SK-N-SH treated with all-trans-retinoic acid at 6 μM for 48 hours (cell line): ENCODE measurements at regions not wholly inside any gene's neighbourhood (a gene's known extent, or its start where the extent isn't known, plus 50 kb on each side); places are given as distances from the start of the nearest gene placed in this dataset.

ENCODE experiments used
- ATAC-seq: fragments of 200-7000 bp; cut with Tn5 transposase; 3 replicates; pipeline ENCODE4 v1.9.1; 2020; ENCODE audit warnings: mild to moderate bottlenecking, moderate library complexity
- ARNTL ChIP-seq: fragments of 450-650 bp; formaldehyde crosslinking; IDR thresholded peaks from 2 replicates; pipeline ENCODE4 v1.5.0; 2020; ENCODE audit warnings: low read depth, mild to moderate bottlenecking, moderate library complexity, borderline replicate concordance
- BACH2 ChIP-seq: fragments of 250-450 bp; sonication (Bioruptor Pico); IDR thresholded peaks from 2 replicates; pipeline ENCODE4 v1.9.0; 2021; ENCODE audit warnings: mild to moderate bottlenecking, borderline replicate concordance
- GLIS3 ChIP-seq: fragments of 250-450 bp; sonication (Bioruptor Pico); IDR thresholded peaks from 2 replicates; pipeline ENCODE4 v1.5.0; 2020; ENCODE audit warnings: mild to moderate bottlenecking, moderate library complexity
- ISL1 ChIP-seq: fragments of 250-450 bp; sonication (Bioruptor Pico); IDR thresholded peaks from 2 replicates; pipeline ENCODE4 v2.1.2; 2022; ENCODE audit warnings: mild to moderate bottlenecking, moderate library complexity
- OSR1 ChIP-seq: fragments of 250-450 bp; sonication (Bioruptor Pico); IDR thresholded peaks from 2 replicates; pipeline ENCODE4 v1.8.0; 2022; ENCODE audit warnings: moderate library complexity, mild to moderate bottlenecking, inconsistent platforms
- SNAI2 ChIP-seq: fragments of 250-450 bp; sonication (Bioruptor Pico); IDR thresholded peaks from 2 replicates; pipeline ENCODE4 v1.5.0; 2020; ENCODE audit warnings: mild to moderate bottlenecking, moderate library complexity
- TCF4 ChIP-seq: fragments of 250-450 bp; sonication (Bioruptor Pico); IDR thresholded peaks from 2 replicates; pipeline ENCODE4 v1.8.0; 2021; ENCODE audit warnings: mild to moderate bottlenecking, moderate library complexity, borderline replicate concordance
- TOX ChIP-seq: fragments of 250-450 bp; sonication (Bioruptor Pico); IDR thresholded peaks from 2 replicates; pipeline ENCODE4 v1.8.0; 2021; ENCODE audit warnings: mild to moderate bottlenecking, moderate library complexity, borderline replicate concordance
- ZC3H10 ChIP-seq: fragments of 250-450 bp; sonication (Bioruptor Pico); IDR thresholded peaks from 2 replicates; pipeline ENCODE4 v1.5.1; 2021; ENCODE audit warnings: mild to moderate bottlenecking, moderate library complexity
- ZFP30 ChIP-seq: fragments of 450-650 bp; formaldehyde crosslinking; IDR thresholded peaks from 2 replicates; pipeline ENCODE4 v1.5.0; 2022; ENCODE audit warnings: mild to moderate bottlenecking, moderate library complexity
- ZNF565 ChIP-seq: fragments of 450-650 bp; formaldehyde crosslinking; conservative IDR thresholded peaks from 2 replicates; pipeline ENCODE4 v1.5.0; 2020; ENCODE audit warnings: low read depth, mild to moderate bottlenecking, moderate library complexity
- TF ChIP-seq, protein P1 (sequence below): fragments of 250-450 bp; sonication (Bioruptor Pico); IDR thresholded peaks from 2 replicates; pipeline ENCODE4 v1.5.1; 2021; ENCODE audit warnings: mild to moderate bottlenecking, moderate library complexity
- TF ChIP-seq, protein P2 (sequence below): fragments of 250-450 bp; sonication (Bioruptor Pico); IDR thresholded peaks from 2 replicates; pipeline ENCODE4 v1.5.1; 2020; ENCODE audit warnings: low read depth, mild to moderate bottlenecking, moderate library complexity
- TF ChIP-seq, protein P3 (sequence below): fragments of 250-450 bp; sonication (Bioruptor Pico); IDR thresholded peaks from 2 replicates; pipeline ENCODE4 v1.8.0; 2020; ENCODE audit warnings: mild to moderate bottlenecking, moderate library complexity, borderline replicate concordance
- TF ChIP-seq, protein P4 (sequence below): fragments of 250-450 bp; sonication (Bioruptor Pico); IDR thresholded peaks from 2 replicates; pipeline ENCODE4 v1.8.0; 2021; ENCODE audit warnings: low read depth, mild to moderate bottlenecking, moderate library complexity, borderline replicate concordance
- TF ChIP-seq, protein P5 (sequence below): fragments of 250-450 bp; sonication (Bioruptor Pico); IDR thresholded peaks from 2 replicates; pipeline ENCODE4 v1.5.0; 2020; ENCODE audit warnings: mild to moderate bottlenecking, moderate library complexity

DNA sequence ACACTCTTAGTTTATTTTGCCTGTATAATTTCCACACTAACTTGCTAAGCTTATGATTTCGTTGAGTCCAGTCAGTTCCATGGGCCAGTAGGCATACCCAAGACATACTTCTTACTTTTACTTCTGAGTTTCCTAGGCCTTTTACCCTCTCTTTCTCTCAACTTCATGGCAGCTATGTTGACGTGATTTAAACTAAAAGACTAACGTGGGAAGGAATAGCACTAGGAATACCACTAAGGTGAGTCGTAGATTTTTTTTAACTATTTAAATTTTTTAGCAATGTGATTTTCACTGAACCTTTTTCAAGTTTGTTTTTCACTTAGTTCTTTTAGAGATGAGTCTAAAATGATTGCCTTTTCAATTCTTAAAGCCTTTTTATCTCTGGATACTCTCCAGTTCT is 793.5 kb upstream of the NOVA1 start:
- ATAC-seq, result peak; percentile 31; the same call in 2 of the 3 replicates
- TF ChIP-seq TOX (no peak), ZNF565 (CRISPR knock-in tag) (no peak), BACH2 (CRISPR knock-in tag) (no peak), TCF4 (CRISPR knock-in tag) (no peak), ARNTL (no peak)
- TF ChIP-seq, protein P1, sequence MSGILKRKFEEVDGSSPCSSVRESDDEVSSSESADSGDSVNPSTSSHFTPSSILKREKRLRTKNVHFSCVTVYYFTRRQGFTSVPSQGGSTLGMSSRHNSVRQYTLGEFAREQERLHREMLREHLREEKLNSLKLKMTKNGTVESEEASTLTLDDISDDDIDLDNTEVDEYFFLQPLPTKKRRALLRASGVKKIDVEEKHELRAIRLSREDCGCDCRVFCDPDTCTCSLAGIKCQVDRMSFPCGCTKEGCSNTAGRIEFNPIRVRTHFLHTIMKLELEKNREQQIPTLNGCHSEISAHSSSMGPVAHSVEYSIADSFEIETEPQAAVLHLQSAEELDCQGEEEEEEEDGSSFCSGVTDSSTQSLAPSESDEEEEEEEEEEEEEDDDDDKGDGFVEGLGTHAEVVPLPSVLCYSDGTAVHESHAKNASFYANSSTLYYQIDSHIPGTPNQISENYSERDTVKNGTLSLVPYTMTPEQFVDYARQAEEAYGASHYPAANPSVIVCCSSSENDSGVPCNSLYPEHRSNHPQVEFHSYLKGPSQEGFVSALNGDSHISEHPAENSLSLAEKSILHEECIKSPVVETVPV (CRISPR knock-in tag), result no peak
- TF ChIP-seq, protein P2, sequence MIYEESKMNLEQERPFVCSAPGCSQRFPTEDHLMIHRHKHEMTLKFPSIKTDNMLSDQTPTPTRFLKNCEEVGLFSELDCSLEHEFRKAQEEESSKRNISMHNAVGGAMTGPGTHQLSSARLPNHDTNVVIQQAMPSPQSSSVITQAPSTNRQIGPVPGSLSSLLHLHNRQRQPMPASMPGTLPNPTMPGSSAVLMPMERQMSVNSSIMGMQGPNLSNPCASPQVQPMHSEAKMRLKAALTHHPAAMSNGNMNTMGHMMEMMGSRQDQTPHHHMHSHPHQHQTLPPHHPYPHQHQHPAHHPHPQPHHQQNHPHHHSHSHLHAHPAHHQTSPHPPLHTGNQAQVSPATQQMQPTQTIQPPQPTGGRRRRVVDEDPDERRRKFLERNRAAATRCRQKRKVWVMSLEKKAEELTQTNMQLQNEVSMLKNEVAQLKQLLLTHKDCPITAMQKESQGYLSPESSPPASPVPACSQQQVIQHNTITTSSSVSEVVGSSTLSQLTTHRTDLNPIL (CRISPR knock-in tag), result no peak

DNA sequence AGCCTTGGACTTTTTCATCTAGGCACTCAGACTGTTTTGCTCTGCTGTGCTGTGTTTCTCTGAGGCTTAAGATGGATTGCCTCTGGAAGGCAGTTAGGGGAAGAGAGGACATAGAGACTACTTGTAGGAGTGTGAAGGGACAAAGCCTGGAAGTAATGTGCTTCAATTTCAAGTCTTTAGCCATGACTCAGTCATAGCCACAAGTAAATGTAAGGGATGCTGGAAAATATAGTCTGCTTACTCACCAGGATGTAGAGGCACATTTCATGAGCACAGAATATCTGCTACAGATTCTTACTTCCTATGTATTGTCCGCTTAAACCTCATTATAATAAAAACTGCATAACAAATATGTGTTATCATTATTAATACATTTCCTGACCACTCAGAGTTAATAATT is 794.3 kb upstream of the NOVA1 start:
- TF ChIP-seq, protein P3, sequence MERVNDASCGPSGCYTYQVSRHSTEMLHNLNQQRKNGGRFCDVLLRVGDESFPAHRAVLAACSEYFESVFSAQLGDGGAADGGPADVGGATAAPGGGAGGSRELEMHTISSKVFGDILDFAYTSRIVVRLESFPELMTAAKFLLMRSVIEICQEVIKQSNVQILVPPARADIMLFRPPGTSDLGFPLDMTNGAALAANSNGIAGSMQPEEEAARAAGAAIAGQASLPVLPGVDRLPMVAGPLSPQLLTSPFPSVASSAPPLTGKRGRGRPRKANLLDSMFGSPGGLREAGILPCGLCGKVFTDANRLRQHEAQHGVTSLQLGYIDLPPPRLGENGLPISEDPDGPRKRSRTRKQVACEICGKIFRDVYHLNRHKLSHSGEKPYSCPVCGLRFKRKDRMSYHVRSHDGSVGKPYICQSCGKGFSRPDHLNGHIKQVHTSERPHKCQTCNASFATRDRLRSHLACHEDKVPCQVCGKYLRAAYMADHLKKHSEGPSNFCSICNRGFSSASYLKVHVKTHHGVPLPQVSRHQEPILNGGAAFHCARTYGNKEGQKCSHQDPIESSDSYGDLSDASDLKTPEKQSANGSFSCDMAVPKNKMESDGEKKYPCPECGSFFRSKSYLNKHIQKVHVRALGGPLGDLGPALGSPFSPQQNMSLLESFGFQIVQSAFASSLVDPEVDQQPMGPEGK (CRISPR knock-in tag), result no peak
- TF ChIP-seq, protein P4, sequence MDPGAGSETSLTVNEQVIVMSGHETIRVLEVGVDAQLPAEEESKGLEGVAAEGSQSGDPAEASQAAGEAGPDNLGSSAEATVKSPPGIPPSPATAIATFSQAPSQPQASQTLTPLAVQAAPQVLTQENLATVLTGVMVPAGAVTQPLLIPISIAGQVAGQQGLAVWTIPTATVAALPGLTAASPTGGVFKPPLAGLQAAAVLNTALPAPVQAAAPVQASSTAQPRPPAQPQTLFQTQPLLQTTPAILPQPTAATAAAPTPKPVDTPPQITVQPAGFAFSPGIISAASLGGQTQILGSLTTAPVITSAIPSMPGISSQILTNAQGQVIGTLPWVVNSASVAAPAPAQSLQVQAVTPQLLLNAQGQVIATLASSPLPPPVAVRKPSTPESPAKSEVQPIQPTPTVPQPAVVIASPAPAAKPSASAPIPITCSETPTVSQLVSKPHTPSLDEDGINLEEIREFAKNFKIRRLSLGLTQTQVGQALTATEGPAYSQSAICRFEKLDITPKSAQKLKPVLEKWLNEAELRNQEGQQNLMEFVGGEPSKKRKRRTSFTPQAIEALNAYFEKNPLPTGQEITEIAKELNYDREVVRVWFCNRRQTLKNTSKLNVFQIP, result no peak
- TF ChIP-seq ISL1 (CRISPR knock-in tag) (no peak), ZC3H10 (CRISPR knock-in tag) (no peak), GLIS3 (CRISPR knock-in tag) (no peak), SNAI2 (no peak)

DNA sequence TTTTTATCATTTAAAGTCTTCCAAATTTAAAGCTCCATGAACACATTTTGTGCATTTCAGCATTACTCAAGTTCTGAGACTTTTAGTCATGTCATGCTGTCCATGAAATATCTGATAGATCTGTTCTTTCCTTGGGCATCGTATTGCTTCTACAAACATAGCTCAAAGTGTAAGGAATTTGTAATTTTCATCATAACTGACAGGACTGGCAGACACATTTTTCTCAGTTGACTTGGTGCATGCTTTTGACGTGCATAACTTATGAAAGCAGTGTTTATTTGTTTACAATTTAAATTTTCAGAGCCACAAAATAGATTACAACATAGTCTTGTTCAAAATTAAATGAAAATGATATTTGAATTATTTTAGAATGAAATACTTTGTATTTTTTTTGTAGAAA is 812.1 kb upstream of the NOVA1 start:
- 0 out of 3 replicates have a peak, but pooled peaks have one; percentile 20 for ATAC-seq
- TF ChIP-seq TOX (no peak), ZFP30 (CRISPR knock-in tag) (no peak), OSR1 (CRISPR knock-in tag) (no peak)

More for the DNA sequence above, 794.3 kb upstream of the NOVA1 start:
- peak; percentile 70 for ATAC-seq

DNA sequence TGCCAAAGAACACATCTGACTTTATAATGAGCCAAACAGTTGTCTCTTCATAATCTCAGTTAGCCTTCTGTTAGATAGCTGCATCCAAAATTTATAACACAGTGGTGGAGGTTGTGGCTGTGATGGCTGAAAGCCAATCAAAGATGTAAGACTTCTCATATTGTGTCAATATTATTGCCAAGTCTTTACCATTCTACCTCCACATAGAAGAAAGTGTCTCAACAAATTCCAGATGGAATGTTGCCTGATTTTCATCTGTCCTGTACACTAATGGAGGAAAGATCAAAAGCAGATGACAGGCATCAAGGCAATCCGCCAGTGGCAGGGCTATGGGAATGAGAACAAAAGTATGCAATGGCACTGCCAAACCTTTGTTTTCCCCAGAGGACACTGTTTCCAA is 813.1 kb upstream of the NOVA1 start:
- ATAC-seq, result peak; percentile 93

More for the DNA sequence above, 813.1 kb upstream of the NOVA1 start:
- TF ChIP-seq TCF4 (CRISPR knock-in tag), result peak; percentile 81; the same call in 1 of the 2 replicates
- peak; percentile 79 for TF ChIP-seq ISL1 (CRISPR knock-in tag)
- TF ChIP-seq BACH2 (CRISPR knock-in tag), result no peak
- no peak for TF ChIP-seq SNAI2
- TF ChIP-seq, protein P5, sequence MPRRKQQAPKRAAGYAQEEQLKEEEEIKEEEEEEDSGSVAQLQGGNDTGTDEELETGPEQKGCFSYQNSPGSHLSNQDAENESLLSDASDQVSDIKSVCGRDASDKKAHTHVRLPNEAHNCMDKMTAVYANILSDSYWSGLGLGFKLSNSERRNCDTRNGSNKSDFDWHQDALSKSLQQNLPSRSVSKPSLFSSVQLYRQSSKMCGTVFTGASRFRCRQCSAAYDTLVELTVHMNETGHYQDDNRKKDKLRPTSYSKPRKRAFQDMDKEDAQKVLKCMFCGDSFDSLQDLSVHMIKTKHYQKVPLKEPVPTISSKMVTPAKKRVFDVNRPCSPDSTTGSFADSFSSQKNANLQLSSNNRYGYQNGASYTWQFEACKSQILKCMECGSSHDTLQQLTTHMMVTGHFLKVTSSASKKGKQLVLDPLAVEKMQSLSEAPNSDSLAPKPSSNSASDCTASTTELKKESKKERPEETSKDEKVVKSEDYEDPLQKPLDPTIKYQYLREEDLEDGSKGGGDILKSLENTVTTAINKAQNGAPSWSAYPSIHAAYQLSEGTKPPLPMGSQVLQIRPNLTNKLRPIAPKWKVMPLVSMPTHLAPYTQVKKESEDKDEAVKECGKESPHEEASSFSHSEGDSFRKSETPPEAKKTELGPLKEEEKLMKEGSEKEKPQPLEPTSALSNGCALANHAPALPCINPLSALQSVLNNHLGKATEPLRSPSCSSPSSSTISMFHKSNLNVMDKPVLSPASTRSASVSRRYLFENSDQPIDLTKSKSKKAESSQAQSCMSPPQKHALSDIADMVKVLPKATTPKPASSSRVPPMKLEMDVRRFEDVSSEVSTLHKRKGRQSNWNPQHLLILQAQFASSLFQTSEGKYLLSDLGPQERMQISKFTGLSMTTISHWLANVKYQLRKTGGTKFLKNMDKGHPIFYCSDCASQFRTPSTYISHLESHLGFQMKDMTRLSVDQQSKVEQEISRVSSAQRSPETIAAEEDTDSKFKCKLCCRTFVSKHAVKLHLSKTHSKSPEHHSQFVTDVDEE (CRISPR knock-in tag), result peak; percentile 82
